ENCODE measurements at regions not wholly inside any gene's neighbourhood (a gene's known extent, or its start where the extent isn't known, plus 50 kb on each side); places are given as distances from the start of the nearest gene placed in this dataset.

DNA sequence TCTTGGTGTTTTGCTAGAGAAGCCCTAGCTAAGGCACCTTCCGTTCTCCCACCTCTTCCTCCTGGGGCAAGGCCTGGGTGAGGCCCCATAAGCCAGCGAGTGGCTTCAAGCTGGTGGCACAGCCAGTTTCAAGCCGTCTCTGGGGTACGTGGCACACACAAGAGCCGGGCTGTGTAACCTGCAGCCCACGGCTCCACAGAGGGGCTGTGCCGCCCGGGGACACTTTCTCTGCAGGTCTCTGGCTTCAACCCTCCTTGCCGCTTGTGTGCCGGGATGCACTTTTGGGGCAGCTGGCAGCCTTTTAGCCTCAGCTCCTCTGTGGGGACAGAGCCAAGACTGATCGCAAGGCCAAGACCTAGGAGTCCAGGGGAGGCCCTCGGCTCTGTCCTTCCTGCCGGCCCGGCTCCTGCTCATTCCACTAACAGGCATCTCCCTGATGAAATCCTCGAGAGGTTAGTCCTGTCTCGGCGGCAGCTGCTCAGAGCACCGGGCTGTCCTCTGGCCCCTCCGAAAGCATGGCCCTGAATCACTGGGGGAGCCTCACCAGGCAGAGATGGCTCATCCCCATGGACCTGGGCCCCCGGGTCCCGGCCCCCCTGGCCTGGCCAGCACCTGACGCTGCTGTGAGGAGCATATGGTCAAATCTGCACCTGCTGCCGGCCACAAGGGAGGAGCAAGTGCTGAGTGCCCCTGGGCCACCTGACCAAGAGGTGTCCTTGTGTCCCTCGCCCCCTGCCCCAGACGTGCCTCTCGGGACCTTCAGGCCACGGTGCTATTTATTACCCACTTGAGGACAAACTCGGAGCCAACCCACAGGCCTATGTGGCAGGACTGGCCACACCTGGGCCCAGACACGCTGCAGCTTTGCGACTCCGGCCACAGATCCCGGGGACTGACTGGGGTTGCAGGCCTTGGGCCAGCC is 98.5 kb downstream of the METRNL start:
- TF ChIP-seq, protein P1, sequence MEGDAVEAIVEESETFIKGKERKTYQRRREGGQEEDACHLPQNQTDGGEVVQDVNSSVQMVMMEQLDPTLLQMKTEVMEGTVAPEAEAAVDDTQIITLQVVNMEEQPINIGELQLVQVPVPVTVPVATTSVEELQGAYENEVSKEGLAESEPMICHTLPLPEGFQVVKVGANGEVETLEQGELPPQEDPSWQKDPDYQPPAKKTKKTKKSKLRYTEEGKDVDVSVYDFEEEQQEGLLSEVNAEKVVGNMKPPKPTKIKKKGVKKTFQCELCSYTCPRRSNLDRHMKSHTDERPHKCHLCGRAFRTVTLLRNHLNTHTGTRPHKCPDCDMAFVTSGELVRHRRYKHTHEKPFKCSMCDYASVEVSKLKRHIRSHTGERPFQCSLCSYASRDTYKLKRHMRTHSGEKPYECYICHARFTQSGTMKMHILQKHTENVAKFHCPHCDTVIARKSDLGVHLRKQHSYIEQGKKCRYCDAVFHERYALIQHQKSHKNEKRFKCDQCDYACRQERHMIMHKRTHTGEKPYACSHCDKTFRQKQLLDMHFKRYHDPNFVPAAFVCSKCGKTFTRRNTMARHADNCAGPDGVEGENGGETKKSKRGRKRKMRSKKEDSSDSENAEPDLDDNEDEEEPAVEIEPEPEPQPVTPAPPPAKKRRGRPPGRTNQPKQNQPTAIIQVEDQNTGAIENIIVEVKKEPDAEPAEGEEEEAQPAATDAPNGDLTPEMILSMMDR (IDR thresholded peaks at IDR 0.05): no peak
- TF ChIP-seq POLR2A (IDR thresholded peaks at IDR 0.05) (no peak), POLR2AphosphoS5 (IDR thresholded peaks at IDR 0.05) (no peak)
